ENCODE measurements at regions not wholly inside any gene's neighbourhood (a gene's known extent, or its start where the extent isn't known, plus 50 kb on each side); places are given as distances from the start of the nearest gene placed in this dataset.

GRCh38 chr12:84174115-84174514 is 738.5 kb downstream of the SLC6A15 start:
- TF ChIP-seq, protein P1, sequence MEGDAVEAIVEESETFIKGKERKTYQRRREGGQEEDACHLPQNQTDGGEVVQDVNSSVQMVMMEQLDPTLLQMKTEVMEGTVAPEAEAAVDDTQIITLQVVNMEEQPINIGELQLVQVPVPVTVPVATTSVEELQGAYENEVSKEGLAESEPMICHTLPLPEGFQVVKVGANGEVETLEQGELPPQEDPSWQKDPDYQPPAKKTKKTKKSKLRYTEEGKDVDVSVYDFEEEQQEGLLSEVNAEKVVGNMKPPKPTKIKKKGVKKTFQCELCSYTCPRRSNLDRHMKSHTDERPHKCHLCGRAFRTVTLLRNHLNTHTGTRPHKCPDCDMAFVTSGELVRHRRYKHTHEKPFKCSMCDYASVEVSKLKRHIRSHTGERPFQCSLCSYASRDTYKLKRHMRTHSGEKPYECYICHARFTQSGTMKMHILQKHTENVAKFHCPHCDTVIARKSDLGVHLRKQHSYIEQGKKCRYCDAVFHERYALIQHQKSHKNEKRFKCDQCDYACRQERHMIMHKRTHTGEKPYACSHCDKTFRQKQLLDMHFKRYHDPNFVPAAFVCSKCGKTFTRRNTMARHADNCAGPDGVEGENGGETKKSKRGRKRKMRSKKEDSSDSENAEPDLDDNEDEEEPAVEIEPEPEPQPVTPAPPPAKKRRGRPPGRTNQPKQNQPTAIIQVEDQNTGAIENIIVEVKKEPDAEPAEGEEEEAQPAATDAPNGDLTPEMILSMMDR (IDR thresholded peaks at IDR 0.05; ENCODE audit: insufficient read depth, low read depth, low read length) = no peak
- TF ChIP-seq EZH2 (IDR thresholded peaks at IDR 0.05; ENCODE audit: insufficient read depth, low read length) = no peak

Data from astrocyte (in vitro differentiated cells and primary cell).